Testis (tissue), 2 donors: ENCODE measurements at regions not wholly inside any gene's neighbourhood (a gene's known extent, or its start where the extent isn't known, plus 50 kb on each side); places are given as distances from the start of the nearest gene placed in this dataset.

Experiments used
- POLR2A ChIP-seq: fragments of 450-650 bp; IDR thresholded peaks from one replicate; pipeline ENCODE4 v1.6.1; 2017; ENCODE audit warnings: antibody characterized with exemption, mild to moderate bottlenecking, moderate library complexity
- TF ChIP-seq, protein P1 (sequence below), 3 experiments: fragments of 450-650 bp in 2 of 3; fragments of 200-600 bp in 1 of 3; sonication (generic) in 1 of 3; IDR thresholded peaks; one replicate each; pipeline ENCODE4 v1.5.1; 2016 to 2019; ENCODE audit warnings: antibody characterized with exemption in 3 of 3, mild to moderate bottlenecking in 2 of 3, moderate library complexity in 1 of 3

DNA sequence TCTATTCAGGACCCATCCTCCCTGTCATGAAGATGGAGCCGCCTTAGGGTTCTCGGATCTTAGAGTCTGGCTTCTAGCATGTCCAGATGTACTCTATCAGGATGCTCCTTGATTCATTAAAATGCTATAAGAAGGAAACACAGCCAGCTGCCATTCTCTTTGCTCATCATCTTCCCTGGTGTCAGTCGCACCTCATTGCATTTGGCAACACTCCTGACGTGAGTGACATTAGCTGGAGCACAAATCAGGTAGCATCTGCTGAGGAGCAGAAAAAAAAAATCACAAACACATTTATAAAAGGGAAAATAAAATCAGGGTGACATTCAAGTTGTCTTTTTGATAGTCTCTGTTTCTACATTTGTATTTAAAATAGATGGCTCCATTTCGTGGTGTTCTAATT is 226.1 kb upstream of the NMUR2 start:
- TF ChIP-seq, protein P1, sequence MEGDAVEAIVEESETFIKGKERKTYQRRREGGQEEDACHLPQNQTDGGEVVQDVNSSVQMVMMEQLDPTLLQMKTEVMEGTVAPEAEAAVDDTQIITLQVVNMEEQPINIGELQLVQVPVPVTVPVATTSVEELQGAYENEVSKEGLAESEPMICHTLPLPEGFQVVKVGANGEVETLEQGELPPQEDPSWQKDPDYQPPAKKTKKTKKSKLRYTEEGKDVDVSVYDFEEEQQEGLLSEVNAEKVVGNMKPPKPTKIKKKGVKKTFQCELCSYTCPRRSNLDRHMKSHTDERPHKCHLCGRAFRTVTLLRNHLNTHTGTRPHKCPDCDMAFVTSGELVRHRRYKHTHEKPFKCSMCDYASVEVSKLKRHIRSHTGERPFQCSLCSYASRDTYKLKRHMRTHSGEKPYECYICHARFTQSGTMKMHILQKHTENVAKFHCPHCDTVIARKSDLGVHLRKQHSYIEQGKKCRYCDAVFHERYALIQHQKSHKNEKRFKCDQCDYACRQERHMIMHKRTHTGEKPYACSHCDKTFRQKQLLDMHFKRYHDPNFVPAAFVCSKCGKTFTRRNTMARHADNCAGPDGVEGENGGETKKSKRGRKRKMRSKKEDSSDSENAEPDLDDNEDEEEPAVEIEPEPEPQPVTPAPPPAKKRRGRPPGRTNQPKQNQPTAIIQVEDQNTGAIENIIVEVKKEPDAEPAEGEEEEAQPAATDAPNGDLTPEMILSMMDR (IDR thresholded peaks at IDR 0.05) = no peak
- no peak for TF ChIP-seq POLR2A
